Spleen (tissue), 7 donors: ENCODE measurements at regions not wholly inside any gene's neighbourhood (a gene's known extent, or its start where the extent isn't known, plus 50 kb on each side); places are given as distances from the start of the nearest gene placed in this dataset.

Experiments
- CTCF ChIP-seq, 11 experiments: fragments of 200-600 bp in 7 of 11; fragments of 450-650 bp in 4 of 11; sonication (generic) in 4 of 11; IDR thresholded peaks in 8 of 11; conservative IDR thresholded peaks in 3 of 11; 1 replicate in 7 of 11; 2 replicates in 4 of 11; pipeline versions ENCODE4 v1.4.0 to v1.8.0; 2016 to 2021; ENCODE audit warnings: antibody characterized with exemption in 11 of 11, inconsistent platforms in 4 of 11, mild to moderate bottlenecking in 1 of 11
- POLR2A ChIP-seq, 3 donors: fragments of 450-650 bp; IDR thresholded peaks; one replicate each; pipeline ENCODE4 v1.5.1; 2017; ENCODE audit warnings: antibody characterized with exemption in 3 of 3, mild to moderate bottlenecking in 1 of 3
- donor health status: DM: no; HTN: no; CAD: no; lungs with moderate emphysema.
- donor health status: DM: no; HTN: no; CAD: no.
- donor health status: DM: no; HTN: no; CAD: no.

- TF ChIP-seq POLR2A (IDR thresholded peaks at IDR 0.05) (no peak), CTCF (IDR thresholded peaks at IDR 0.05 in 8 of 11, conservative IDR thresholded peaks at IDR 0.05 in 3 of 11) (no peak)
Measured at GRCh38 chr10:8455181-8455580, 400.7 kb downstream of the GATA3 start.
